K562 (cell line): ENCODE measurements at regions not wholly inside any gene's neighbourhood (a gene's known extent, or its start where the extent isn't known, plus 50 kb on each side); places are given as distances from the start of the nearest gene placed in this dataset.

ENCODE experiments used
- ATAC-seq: fragments of 200-7000 bp; cut with Tn5 transposase; 3 replicates; pipeline ENCODE4 v1.9.1; 2020; ENCODE audit warnings: moderate library complexity
- BruUV-seq: library from RNA; stranded (reverse); fragments of 400-500 nt; replicated peaks from 2 replicates; lab custom pipeline; 2021; lab: Mats Ljungman, UMichigan
- CTCF ChIA-PET: fragments of 300-600 bp; formaldehyde crosslinking; extraction: SDS; loops from one replicate; lab custom pipeline; 2021; ENCODE audit warnings: low intra/inter-chr PET ratio; lab: Yijun Ruan, JAX
- POLR2A ChIA-PET: fragments of 300-600, 350-650 bp; sonication (Branson Sonifier 250); formaldehyde crosslinking; extraction: SDS; loops from one replicate; lab custom pipeline; 2021; ENCODE audit warnings: antibody characterized with exemption, inconsistent platforms; lab: Yijun Ruan, JAX
- DNase-seq, 4 experiments: peaks; one replicate each; pipeline versions ENCODE4 v3.0.0 to v3.0.0-alpha.2; 2011 to 2018; ENCODE audit warnings: low spot score in 3 of 4, mixed read lengths in 3 of 4; ENCODE audit errors: extremely low read depth in 1 of 4
- FAIRE-seq: peaks from 2 replicates; lab custom pipeline; 2011; peaks lifted over from hg19 to GRCh38; lab: Jason Lieb, UNC
- H2AFZ ChIP-seq: 2 replicates; pipeline ENCODE4 v1.6.0; 2011; ENCODE audit warnings: low read depth, low read length, control low read depth, inconsistent platforms
- H3K27ac ChIP-seq: fragments of 200-600 bp; 3 replicates; pipeline ENCODE4 v1.8.0; 2011; ENCODE audit warnings: low read depth, mild to moderate bottlenecking, control low read depth, inconsistent platforms, low read length, moderate library complexity, mixed read lengths; ENCODE audit errors: extremely low read depth
- H3K27me3 ChIP-seq, 2 experiments: fragments of 300-600 bp in 1 of 2; 2 replicates in 1 of 2; 3 replicates in 1 of 2; pipeline versions ENCODE4 v1.6.0 to v1.8.0; 2011; ENCODE audit warnings: inconsistent platforms in 2 of 2, low read length in 2 of 2, mild to moderate bottlenecking in 1 of 2, mixed read lengths in 1 of 2, moderate library complexity in 1 of 2; ENCODE audit not compliant: control insufficient read depth in 2 of 2, insufficient read depth in 2 of 2
- H3K36me3 ChIP-seq: fragments of 300-600 bp; 3 replicates; pipeline ENCODE4 v1.8.0; 2011; ENCODE audit warnings: mild to moderate bottlenecking, low read length, inconsistent platforms; ENCODE audit not compliant: control insufficient read depth, insufficient read depth
- H3K4me1 ChIP-seq, 2 experiments: fragments of 200-600 bp in 1 of 2; replicated peaks in 1 of 2; 2 replicates in 1 of 2; 3 replicates in 1 of 2; pipeline versions ENCODE4 v1.5.1 to v1.8.0; 2011; ENCODE audit warnings: inconsistent platforms in 2 of 2, low read length in 2 of 2, mild to moderate bottlenecking in 1 of 2, mixed read lengths in 1 of 2, moderate library complexity in 1 of 2; ENCODE audit not compliant: control insufficient read depth in 2 of 2, insufficient read depth in 2 of 2
- H3K4me2 ChIP-seq: 2 replicates; pipeline ENCODE4 v1.6.1; 2011; ENCODE audit warnings: low read length, control low read depth, inconsistent platforms, mixed read lengths; ENCODE audit not compliant: insufficient read depth
- H3K4me3 ChIP-seq: fragments of 200-600 bp; sonication (generic), shearing (Covaris generic); 2 replicates; pipeline ENCODE4 v1.5.1; 2016; ENCODE audit warnings: control low read depth, inconsistent platforms
- H3K79me2 ChIP-seq: fragments of 200-600 bp; 3 replicates; pipeline ENCODE4 v1.8.0; 2011; ENCODE audit warnings: low read length, inconsistent platforms; ENCODE audit not compliant: control insufficient read depth, insufficient read depth
- H3K9ac ChIP-seq, 2 experiments: 2 replicates each; pipeline versions ENCODE4 v1.6.0 to v1.6.1; 2011; ENCODE audit warnings: low read depth in 2 of 2, low read length in 2 of 2, control low read depth in 1 of 2, inconsistent platforms in 1 of 2, mild to moderate bottlenecking in 1 of 2, mixed read lengths in 1 of 2; ENCODE audit not compliant: insufficient read depth in 1 of 2
- H3K9me1 ChIP-seq: one replicate; pipeline ENCODE4 v1.6.0; 2011; ENCODE audit warnings: inconsistent platforms, mild to moderate bottlenecking, low read length, moderate library complexity; ENCODE audit not compliant: control insufficient read depth, insufficient read depth
- H3K9me3 ChIP-seq: replicated peaks from 2 replicates; pipeline ENCODE4 v1.5.1; 2011; ENCODE audit warnings: low read depth, low read length, inconsistent platforms; ENCODE audit not compliant: control insufficient read depth, insufficient read depth
- H4K20me1 ChIP-seq: replicated peaks from 2 replicates; pipeline ENCODE4 v1.6.1; 2011; ENCODE audit warnings: low read length, inconsistent platforms, mixed read lengths; ENCODE audit not compliant: control insufficient read depth, insufficient read depth
- CSDE1 ChIP-seq, 2 experiments: fragments of 450-650 bp; IDR thresholded peaks; 2 replicates each; pipeline ENCODE4 v1.6.1; 2016; ENCODE audit warnings: mild to moderate bottlenecking in 1 of 2
- DACH1 ChIP-seq: fragments of 450-650 bp; IDR thresholded peaks from 2 replicates; pipeline ENCODE4 v1.6.1; 2018; ENCODE audit not compliant: partially characterized antibody
- FOSL1 ChIP-seq: fragments of 200-800 bp; sonication (Bioruptor generic); conservative IDR thresholded peaks from 2 replicates; pipeline ENCODE4 v1.6.1; 2016; ENCODE audit warnings: missing genetic modification characterization, missing compliant biosample characterization
- FOXA3 ChIP-seq, 2 experiments: fragments of 450-650 bp in 1 of 2; sonication (generic) in 1 of 2; formaldehyde crosslinking; IDR thresholded peaks in 1 of 2; conservative IDR thresholded peaks in 1 of 2; 2 replicates each; pipeline versions ENCODE4 v1.4.0 to v1.8.0; 2020 to 2022; ENCODE audit warnings: mild to moderate bottlenecking in 2 of 2, missing genetic modification reagents in 1 of 2
- FOXK1 ChIP-seq: sonication (generic); formaldehyde crosslinking; IDR thresholded peaks from 2 replicates; pipeline ENCODE4 v1.8.0; 2022; ENCODE audit warnings: missing genetic modification reagents, mild to moderate bottlenecking, borderline replicate concordance
- NUFIP1 ChIP-seq: fragments of 450-650 bp; IDR thresholded peaks from 2 replicates; pipeline ENCODE4 v1.6.1; 2018; ENCODE audit not compliant: partially characterized antibody
- PHF8 ChIP-seq: fragments of 200-600 bp; sonication (generic); IDR thresholded peaks from 2 replicates; pipeline ENCODE4 v1.6.1; 2012; ENCODE audit warnings: mixed run types, mild to moderate bottlenecking, inconsistent platforms, low read length, moderate library complexity, borderline replicate concordance
- ZNF75A ChIP-seq: fragments of 450-650 bp; formaldehyde crosslinking; IDR thresholded peaks from 2 replicates; pipeline ENCODE4 v1.4.0; 2020; ENCODE audit warnings: mild to moderate bottlenecking
- WGBS: fragments of 100-300 bp; shearing (Covaris generic); methylation state at CpG from one replicate; pipeline ENCODE4 v1.1.6; 2016; ENCODE audit warnings: low coverage, mixed read lengths; ENCODE audit not compliant: insufficient coverage; ENCODE audit errors: missing lambda C conversion rate; 5-methylcytosine and 5-hydroxymethylcytosine counted together
- in situ Hi-C: fragments of 300-500 bp; cut with MboI; formaldehyde crosslinking; loops from 4 replicates; pipeline ENCODE4 v1.15.0; 2018; ENCODE audit warnings: inconsistent platforms, mixed read lengths
- intact Hi-C: fragments of 100-400 bp; cut with micrococcal nuclease; formaldehyde crosslinking; loops from 2 replicates; pipeline ENCODE4 v1.14.2; 2022

- no peak for TF ChIP-seq CSDE1 (IDR thresholded peaks at IDR 0.05)
Observed at GRCh38 chr6:2524090-2524489, 226.6 kb downstream of the MYLK4 start (continued).

- H3K36me3 ChIP-seq = no peaks in the 10 kb centered on the region
- CTCF ChIA-PET = no interaction called here
- TF ChIP-seq NUFIP1 (no peak), FOXA3 (CRISPR knock-in tag; conservative IDR thresholded peaks at IDR 0.05 in 1 of 2, IDR thresholded peaks at IDR 0.05 in 1 of 2) (no peak), ZNF75A (CRISPR knock-in tag) (no peak), DACH1 (no peak), FOSL1 (no peak), PHF8 (no peak), FOXK1 (no peak)
- TF ChIP-seq, all 486 proteins: peak for 0
- Histone ChIP-seq H3K9me3 (0 out of 2 replicates have a peak, but pooled peaks cover 4% of the 10 kb centered on the region), H3K9ac (no peak overlapping the region), H3K9me1 (no peaks in the 10 kb centered on the region), H3K27ac (no peak overlapping the region), H3K4me2 (no peak overlapping the region), H3K4me1 (no peaks in the 10 kb centered on the region), H2AFZ (no peak overlapping the region), H4K20me1 (no peaks in the 10 kb centered on the region), H3K79me2 (no peaks in the 10 kb centered on the region), H3K4me3 (no peak overlapping the region), H3K27me3 (no peaks in the 10 kb centered on the region)
- POLR2A ChIA-PET = interaction anchor here (0.6 to 1.7 kb wide), 2 partner anchors 12 to 14 kb away, joined by 3 to 5 read pairs; no protein-coding TSS in a partner anchor
- ATAC-seq = no peak
- WGBS = 1% methylated on average over 3 of the region's 3 CpGs
- in situ Hi-C loops (no loop called here), intact Hi-C loops (no loop called here)
- FAIRE-seq = no peak
- no peak for DNase-seq
- BruUV-seq = no TSS peak
Observed at GRCh38 chr6:2523061-2523460, 227.7 kb downstream of the MYLK4 start.
